ENCODE measurements at regions not wholly inside any gene's neighbourhood (a gene's known extent, or its start where the extent isn't known, plus 50 kb on each side); places are given as distances from the start of the nearest gene placed in this dataset.
"Not testable (repeated sequence)": the region's sequence is repeated elsewhere in the genome, so short reads cannot be mapped to it uniquely, and the experiment has no call there.

GRCh38 chr5:108686676-108687075 lies 61.0 kb upstream of the FER start:
- intact Hi-C loops (cut with micrococcal nuclease) = loop anchor here (10.0 kb wide), 2 partner anchors 408 to 478 kb away; no protein-coding TSS in a partner anchor
- no peak for TF ChIP-seq CTCF (IDR thresholded peaks at IDR 0.05)
- CTCF ChIA-PET = no interaction called here

DNA sequence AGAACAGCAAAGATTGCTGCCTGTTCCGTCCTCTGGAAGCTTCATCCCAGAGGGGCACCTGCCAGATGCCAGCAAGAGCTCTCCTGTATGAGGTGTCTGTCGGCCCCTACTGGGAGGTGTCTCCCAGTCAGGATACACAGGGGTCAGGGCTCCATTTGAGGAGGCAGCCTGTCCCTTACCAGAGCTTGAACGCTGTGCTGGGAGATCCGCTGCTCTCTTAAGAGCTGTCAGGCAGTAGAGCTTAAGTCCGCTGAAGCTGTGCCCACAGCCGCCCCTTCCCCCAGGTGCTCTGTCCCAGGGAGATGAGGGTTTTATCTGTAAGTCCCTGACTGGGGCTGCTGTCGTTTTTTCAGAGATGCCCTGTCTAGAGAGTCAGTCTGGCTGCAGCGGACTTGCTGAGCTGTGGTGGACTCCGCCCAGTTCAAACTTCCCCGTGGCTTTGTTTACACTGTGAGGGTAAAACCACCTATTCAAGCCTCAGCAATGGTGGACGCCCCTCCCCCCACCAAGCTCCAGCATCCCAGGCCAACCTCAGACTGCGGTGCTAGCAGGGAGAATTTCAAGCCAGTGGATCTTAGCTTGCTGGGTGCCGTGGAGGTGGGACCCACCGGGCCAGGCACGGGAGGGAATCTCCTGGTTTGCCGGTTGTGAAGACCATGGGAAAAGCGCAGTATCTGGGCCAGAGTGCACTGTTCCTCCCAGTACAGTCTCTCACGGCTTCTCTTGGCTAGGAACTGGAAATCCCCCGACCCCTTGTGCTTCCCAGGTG lies 62.1 kb upstream of the FER start:
- H3K27ac Mint-ChIP-seq; H3K36me3 Mint-ChIP-seq (ENCODE audit: low read depth); H3K27me3 Mint-ChIP-seq; CTCF ChIA-PET; DNase-seq; H3K4me3 Mint-ChIP-seq; H3K9me3 Mint-ChIP-seq; POLR2A ChIA-PET: not testable (repeated sequence)
- peaks cover 17% of the 10 kb centered on the region for H3K4me1 Mint-ChIP-seq
- ATAC-seq (ENCODE audit: low read depth) = peak; percentile 28
- intact Hi-C loops (cut with micrococcal nuclease) = loop anchor here (10.0 kb wide), 2 partner anchors 409 to 479 kb away; no protein-coding TSS in a partner anchor

More at GRCh38 chr5:108686676-108687075, 61.0 kb upstream of the FER start:
- no peak for DNase-seq
- H3K36me3 Mint-ChIP-seq (ENCODE audit: low read depth) = no peaks in the 10 kb centered on the region
- no peaks in the 10 kb centered on the region for H3K27me3 Mint-ChIP-seq
- H3K4me1 Mint-ChIP-seq = peaks cover 15% of the 10 kb centered on the region
- ATAC-seq (ENCODE audit: low read depth) = no peak
- no peak overlapping the region for H3K27ac Mint-ChIP-seq
- no peak overlapping the region for H3K4me3 Mint-ChIP-seq
- POLR2A ChIA-PET = interaction anchor here (0.6 kb wide), 1 partner anchor 292 kb away, joined by 5 read pairs; no protein-coding TSS in a partner anchor
- H3K9me3 Mint-ChIP-seq = no peaks in the 10 kb centered on the region

GRCh38 chr5:108681079-108681921 lies 66.4 kb upstream of the FER start:
- H3K4me3 Mint-ChIP-seq = peak overlapping the region; percentile 29
- DNase-seq = no peak
- H3K27me3 Mint-ChIP-seq = peaks cover 1% of the 10 kb centered on the region
- H3K27ac Mint-ChIP-seq = no peak overlapping the region
- ATAC-seq (ENCODE audit: low read depth) = peak; percentile 93
- intact Hi-C loops (cut with micrococcal nuclease) = loop anchor here (1.0 to 10.0 kb wide), 13 partner anchors 38 to 1008 kb away; partner anchors contain the start of gene MAN2A1
- no peaks in the 10 kb centered on the region for H3K36me3 Mint-ChIP-seq (ENCODE audit: low read depth)
- H3K9me3 Mint-ChIP-seq = no peaks in the 10 kb centered on the region
- ChIA-PET POLR2A (interaction anchor here (0.6 to 1.6 kb wide), 3 partner anchors 67 to 713 kb away, joined by 3 to 7 read pairs (median 3); partner anchors contain the start of gene FER), CTCF (interaction anchor here (0.7 to 1.5 kb wide), 9 partner anchors 13 to 848 kb away, joined by 3 to 5 read pairs (median 3); no protein-coding TSS in a partner anchor)
- no peak for TF ChIP-seq CTCF (IDR thresholded peaks at IDR 0.05)
- H3K4me1 Mint-ChIP-seq = peaks cover 13% of the 10 kb centered on the region

GRCh38 chr5:108678091-108678490 lies 69.6 kb upstream of the FER start:
- CTCF ChIA-PET = no interaction called here
- H3K27ac Mint-ChIP-seq = no peak overlapping the region
- H3K4me3 Mint-ChIP-seq = no peak overlapping the region
- no peaks in the 10 kb centered on the region for H3K36me3 Mint-ChIP-seq (ENCODE audit: low read depth)
- TF ChIP-seq CTCF (IDR thresholded peaks at IDR 0.05) = no peak
- peaks cover 2% of the 10 kb centered on the region for H3K4me1 Mint-ChIP-seq
- no peak for DNase-seq
- peaks cover 5% of the 10 kb centered on the region for H3K27me3 Mint-ChIP-seq
- H3K9me3 Mint-ChIP-seq = no peaks in the 10 kb centered on the region
- no peak for ATAC-seq (ENCODE audit: low read depth)
- intact Hi-C loops (cut with micrococcal nuclease) = no loop called here
- POLR2A ChIA-PET = no interaction called here

DNA sequence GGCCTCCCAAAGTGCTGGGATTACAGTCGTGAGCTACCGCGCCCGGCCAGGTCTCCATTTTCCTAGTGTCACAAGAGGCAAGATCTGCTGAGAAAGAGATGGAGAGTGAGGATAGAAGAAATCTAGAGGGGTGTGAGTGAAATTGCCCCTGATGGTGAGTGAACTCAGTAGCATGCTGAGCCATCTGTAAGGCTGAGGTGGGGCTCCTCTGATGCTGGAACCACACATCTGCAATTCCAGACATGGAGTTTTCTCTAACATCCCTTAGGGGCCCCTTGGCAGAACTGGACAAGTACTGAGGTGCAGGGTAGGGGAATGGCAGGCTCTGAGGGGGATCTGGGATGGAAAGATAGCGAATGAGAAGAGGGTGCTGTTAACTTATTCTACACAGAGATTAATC lies 72.0 kb upstream of the FER start:
- TF ChIP-seq CTCF (IDR thresholded peaks at IDR 0.05) = no peak
- no peak overlapping the region for H3K4me3 Mint-ChIP-seq
- DNase-seq (no peak), ATAC-seq (ENCODE audit: low read depth) (no peak)
- H3K36me3 Mint-ChIP-seq (ENCODE audit: low read depth) = no peaks in the 10 kb centered on the region
- peaks cover 5% of the 10 kb centered on the region for H3K27me3 Mint-ChIP-seq
- H3K9me3 Mint-ChIP-seq = no peaks in the 10 kb centered on the region
- H3K4me1 Mint-ChIP-seq = no peaks in the 10 kb centered on the region
- intact Hi-C loops (cut with micrococcal nuclease) = no loop called here
- POLR2A ChIA-PET = interaction anchor here (0.6 kb wide), 1 partner anchor 57 kb away, joined by 3 read pairs; no protein-coding TSS in a partner anchor
- CTCF ChIA-PET = interaction anchor here (1.0 kb wide), 1 partner anchor 33 kb away, joined by 4 read pairs; no protein-coding TSS in a partner anchor
- H3K27ac Mint-ChIP-seq = no peak overlapping the region

Measured in activated B cell treated with CpG ODN at 0.5 μM for 24 hours (primary cell).